Fibroblast of skin of right biceps (primary cell): ENCODE measurements at regions not wholly inside any gene's neighbourhood (a gene's known extent, or its start where the extent isn't known, plus 50 kb on each side); places are given as distances from the start of the nearest gene placed in this dataset.

Experiments
- DNase-seq: peaks from one replicate; pipeline ENCODE4 v3.0.0-alpha.2; 2013

DNA sequence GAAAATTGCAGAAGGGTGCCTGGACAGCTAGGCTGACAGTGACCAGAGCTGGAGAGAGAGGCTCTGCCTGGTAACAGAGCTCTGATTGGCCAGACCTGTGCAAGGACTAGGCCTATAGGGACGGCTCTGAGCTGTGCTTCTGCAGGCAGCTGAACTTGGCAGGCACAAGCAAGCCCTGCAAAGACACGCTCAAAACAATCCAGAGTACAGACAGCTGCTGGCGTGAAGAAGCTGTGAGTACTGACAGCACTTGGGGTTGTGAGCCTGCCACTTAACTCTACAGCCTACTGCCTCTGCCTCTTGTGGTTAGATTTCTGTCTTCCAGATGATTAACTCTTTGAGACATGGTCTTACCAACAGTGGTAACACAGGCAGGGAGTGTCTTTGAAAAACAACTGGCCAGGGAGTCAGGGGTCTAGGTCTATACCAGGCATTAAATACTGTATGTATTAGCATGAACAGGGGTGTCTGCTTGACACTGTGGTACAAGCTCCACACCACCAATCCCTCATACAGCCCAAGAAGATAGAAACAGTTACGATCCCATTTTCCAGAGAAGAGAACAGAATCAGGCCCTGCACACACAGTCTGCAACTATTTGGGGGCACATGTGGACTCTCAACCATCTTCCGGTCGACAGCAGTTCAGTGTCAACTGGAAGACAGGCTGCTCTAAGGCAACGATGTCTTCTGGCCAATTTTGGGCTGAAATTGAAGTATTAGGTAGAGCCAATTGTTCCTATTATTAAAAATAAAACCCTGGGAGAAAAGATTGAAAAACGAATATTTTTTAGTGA, 568.4 kb downstream of the TNS1 start:
- DNase-seq = peak; percentile 95

DNA sequence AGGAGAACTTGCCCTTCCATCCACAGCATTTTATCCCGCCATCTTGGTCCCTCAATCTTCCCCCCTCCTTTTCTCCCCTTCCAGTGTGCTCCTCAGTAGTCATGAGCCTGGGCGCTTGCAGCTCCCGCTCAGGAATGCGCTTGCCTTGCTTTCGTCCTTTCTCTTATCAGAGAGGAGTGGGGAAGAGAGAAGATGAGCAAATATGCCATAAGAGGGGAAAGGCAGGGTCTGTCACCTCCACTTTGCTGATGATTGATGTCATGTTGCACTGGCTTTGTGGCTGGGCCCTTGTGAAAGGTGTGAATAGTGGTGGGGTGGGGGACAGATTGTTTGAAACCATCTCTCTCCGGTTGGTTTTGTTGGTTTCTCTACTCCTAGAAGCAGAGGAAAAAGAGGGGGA, 569.3 kb downstream of the TNS1 start:
- peak; percentile 43 for DNase-seq

DNA sequence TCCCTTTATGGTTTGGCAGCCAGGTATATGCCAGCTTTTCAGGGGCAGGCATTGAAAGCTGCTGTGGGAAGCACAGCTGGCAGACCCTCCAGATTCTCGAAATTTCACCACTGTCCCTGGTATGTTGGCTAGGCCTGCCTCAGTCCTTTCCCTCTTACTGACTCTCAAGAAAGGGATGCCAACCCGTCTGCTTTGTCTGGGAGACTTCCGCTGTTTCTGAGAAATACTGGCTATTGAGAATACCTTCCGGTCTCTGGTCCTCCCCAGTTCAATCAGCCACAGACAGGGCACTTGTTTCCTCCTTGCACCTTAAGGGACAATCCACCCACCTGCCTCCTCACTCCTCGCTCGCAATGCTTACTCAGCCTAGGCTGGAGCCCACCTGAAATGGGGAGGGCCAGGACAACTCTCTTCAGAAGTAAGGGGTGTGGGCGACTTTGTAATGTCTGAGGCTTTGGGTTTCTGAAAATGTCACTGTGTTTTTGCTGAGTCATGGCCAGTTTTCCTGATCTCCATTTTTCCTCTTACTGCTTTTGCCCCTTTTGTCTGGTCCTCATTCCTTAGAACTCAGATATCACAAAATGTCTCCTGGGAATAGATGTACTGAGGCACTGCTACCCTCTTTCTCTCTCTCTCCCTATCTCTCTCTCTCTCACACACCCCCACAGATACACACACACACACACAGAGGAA, 571.1 kb downstream of the TNS1 start:
- DNase-seq = no peak

DNA sequence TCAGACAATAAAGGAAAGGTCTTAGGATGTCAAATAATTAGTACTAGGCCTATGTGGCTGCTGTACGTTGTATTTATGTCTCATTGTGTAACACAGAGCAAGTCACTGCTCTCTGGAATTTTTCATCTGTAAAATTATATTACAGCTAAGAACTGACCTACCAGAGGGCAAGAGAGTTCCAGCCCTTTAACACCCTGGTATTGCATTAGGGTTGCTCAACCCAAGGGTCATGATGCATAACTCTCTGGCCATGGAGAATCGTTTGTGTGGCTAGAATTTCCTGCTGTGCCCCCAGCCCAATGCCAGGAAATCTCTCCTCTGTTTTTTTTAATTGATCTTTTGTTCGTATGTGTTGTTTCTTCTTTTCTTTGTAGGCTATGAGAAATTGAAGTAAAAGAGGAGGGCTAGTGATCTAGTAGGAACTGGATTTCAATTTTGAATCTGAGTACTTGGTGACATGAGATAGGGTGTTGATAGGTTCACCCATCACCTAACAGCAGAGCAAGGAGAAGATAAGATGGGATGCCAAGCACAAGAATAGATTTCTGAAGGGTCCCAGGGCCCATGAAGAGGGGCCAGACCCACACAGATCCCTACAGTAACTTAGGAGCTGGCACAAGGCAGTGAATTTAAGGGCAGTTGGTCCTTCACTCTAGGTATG, 571.2 kb upstream of the TNP1 start:
- no peak for DNase-seq

DNA sequence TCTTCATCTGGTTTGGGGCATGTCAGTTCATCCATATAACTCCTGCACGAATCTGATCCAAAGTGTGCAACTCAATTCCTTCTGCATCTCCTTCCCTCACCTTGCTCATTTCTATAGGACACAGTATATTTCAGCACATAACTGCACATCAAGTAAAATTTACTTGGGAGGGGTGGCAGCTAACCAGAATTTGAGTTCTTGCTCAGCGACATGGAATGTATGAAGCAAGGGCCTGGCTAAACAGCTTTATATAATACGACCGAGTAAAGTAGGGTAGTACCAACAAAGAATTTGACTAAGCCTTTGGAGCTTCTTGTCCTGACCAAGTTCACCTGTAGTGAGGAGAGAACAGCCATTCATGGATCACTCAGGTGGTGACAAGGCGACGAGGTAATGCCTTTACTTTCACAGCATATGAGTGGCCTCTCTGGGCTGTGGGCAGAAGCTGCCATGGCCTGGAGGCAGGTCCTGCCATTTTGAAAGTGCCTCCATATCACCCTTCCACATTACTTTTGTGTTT, 570.2 kb upstream of the TNP1 start:
- peak; percentile 47 for DNase-seq

DNA sequence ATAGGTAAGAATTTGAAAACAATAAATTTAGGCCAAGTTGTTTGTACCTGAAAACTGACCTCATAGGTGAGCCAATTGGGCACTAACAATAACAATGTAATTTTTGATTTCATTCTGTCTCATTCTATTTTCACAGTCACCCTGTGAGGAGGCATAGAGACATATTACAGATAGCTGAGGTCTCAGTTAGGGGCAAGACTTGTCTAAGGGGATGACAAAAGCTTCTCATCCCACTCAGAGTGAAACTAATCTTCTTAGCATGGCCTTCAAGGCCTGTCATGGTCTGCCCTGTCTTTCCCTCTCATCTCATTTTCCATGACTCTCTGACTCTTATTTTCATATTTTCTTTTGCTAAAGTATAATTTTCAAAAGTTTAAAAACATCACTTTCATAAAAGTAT, 562.0 kb upstream of the TNP1 start:
- DNase-seq = no peak

DNA sequence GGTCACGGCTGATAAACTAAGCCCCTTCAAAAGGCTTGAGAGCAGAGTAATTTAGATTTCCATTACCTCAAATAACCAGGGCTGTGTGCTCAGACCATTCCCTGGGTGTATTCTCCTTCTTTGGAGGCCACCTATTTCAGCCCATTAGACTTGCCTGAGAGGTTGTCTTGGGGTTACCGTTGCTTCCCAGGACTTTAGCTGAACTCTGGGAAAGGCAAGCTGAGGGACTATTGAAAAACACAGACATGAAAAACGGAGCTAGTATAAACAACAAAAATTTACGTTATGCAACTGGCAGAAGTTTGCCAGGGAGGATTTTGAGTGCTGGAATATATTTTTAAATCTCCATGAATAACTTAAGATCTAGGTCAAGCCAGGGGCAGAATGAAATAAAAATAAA, 561.0 kb upstream of the TNP1 start:
- no peak for DNase-seq

DNA sequence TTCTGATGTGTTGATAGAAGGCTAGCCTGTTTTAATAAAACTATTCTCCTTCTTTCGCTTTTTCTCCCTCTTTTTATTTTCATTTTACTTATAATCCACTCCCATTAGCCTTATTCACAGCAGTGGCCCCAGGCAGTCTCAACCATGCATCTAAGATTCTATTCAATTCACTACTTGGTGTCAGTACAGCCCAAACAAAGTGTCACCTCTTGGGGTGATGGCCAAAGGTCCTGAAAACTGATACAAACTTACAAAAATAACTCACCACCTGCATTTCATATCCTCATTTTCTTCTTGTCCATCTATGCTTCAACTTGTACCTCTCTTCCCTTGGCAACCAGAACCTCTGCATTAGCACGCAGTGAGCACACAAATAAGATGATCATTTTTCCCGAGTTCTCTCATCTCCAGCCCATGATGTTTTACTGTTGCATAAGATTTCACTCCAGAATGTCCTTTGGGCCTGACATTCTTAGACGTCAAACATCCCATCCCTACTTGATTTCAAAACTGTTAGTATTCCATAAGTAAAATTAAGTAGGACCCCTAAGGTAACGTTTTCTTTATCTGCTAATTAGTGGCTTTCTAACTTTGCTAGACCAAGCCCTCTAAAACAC, 559.3 kb upstream of the TNP1 start:
- no peak for DNase-seq

DNA sequence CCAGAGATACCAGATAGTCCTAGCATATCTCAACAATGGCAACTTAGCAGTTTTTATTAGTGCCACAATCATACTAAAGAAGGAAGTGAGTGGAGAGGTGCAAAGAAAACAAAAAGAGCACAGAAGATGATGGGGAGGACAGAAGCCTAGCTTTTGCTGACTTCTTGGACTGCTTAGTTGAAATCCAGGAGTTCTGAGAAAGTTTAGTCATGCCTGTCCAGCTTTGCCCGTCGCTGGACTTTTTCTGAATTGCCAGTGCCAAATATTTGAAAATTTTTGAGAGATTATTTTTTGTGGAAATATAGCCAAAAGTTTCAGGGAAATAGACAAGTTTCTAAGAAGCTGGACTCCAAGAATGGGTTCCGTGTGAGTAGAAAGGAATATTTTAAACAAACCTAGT, 558.7 kb upstream of the TNP1 start:
- no peak for DNase-seq

DNA sequence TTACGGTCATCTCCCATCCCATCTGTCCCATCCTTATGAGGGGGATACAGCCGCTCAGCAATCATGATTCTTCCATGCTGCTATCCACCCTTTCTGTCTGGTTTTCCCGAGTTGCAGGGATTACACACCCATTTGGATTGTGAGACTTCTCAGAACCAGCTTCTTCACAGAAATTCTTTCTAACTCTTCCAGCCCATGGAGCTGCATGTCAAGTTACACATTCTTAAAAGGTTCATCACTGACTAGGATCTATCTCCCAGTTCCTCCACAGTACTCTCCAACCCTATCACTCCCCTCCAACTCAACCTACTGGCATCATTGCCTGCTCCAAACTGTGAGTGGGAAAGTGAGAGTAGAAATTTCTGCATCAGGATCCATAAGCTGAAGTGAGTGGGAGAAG, 558.2 kb upstream of the TNP1 start:
- peak; percentile 90 for DNase-seq

DNA sequence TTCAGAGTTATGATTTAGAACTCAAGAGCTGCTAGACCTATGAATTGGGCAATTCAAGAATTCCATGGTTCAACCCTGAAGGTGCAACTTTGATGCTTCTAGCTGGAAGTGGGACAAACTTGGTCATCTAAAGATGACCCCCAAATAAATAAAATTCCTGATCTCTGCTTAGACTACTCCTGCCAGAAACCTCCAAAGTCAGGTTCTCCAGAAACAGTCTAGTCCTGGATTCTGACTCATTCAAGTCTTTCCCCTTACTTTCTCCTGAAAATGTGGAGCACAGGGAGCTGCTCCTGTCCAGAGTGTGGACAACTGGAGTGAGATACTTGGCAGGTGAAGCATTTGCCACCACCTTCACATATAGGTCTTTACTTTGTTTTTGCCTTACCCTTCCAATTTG, 557.7 kb upstream of the TNP1 start:
- peak; percentile 53 for DNase-seq

DNA sequence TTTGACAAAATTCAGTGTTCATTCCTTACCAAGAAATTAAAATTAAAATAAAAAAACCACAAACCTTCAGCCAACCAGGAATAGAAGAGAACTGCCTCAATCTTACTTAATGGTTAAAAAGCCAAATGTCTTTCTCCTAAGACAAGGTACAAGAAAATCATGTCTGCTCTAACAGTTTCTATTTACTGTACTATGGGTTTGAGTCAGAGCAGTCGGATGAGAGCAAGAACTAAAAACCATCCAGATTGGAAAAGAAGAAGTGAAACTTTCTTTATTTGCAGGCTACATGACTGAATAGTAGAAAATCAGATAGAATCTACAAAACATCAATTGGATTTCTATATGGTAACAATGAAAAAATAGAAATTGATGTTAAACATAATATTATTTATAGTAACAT, 555.5 kb upstream of the TNP1 start:
- DNase-seq = no peak

DNA sequence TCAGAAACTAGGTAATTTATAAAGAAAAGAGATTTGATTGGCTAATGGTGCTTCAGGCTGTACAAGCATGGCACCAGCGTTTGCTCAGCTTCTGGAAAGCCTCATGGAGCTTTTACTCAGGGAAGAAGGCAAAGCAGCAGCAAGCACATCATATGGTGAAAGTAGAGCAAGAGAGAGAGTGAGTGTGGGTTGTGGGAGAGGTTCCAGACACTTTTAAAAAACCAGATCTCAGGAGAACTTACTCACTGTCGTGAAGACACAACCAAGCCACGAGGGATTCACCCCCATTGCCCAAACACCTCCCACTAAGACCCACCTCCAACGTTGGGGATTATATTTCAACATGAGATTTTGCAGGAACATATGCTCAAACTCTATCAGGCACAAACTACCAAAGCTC, 554.6 kb upstream of the TNP1 start:
- DNase-seq = no peak

DNA sequence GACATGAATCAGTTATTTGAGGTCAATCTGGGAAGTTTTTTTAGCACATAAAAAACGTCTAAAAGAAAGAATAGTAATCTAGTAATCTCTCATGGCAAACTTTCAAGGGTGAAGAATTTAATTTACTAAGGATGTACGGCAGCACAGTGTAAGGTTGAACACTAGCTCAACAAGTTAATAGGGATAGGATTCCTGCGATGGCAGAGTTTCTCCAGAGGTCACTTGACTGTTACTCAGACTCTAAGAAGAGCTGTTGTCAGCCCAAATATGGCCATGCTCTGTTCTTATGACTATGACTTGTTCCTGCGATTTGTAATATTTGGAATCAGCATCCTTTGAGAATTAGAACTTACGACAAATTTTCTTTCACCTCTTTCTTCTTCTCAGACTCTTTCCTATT, 553.3 kb upstream of the TNP1 start:
- peak; percentile 75 for DNase-seq

DNA sequence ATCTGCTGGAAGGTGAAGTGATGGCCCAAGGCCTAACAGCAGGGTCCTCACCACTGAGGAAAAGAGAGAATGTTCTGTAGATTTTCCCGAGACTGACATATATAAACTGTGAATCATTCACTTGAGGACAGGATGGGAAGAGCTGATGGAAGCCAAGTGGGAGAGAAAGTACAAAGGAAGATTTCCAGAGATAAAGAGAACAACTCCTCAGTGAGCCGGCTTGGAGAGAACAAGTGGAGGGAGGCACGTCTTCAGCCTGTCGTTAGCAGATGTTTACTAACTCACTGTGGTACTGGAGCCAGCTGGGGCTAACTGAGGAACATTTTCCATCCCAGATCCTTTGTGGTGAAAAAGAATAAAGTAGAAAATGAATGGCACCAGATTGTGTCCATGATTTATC, 552.9 kb upstream of the TNP1 start:
- DNase-seq = peak; percentile 84

DNA sequence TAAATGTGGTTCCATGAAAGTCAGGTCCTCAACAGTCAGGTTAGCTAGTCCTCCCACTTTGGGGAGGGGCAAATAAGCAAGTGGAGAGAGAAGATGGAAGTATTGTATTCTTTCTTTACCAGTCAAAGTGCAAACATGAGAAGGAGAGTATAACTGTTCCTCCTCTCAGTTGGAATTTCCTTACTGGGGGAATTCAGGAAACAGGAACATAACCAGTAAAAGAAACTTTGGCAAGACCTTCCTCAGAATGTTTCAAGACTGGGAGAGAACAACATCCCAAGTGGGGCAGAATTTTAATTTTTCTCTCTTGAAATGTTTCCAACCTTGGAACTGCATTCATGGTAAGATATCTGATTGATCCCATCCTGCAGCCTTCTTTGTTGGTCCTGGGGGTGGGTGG, 552.4 kb upstream of the TNP1 start:
- DNase-seq = no peak

DNA sequence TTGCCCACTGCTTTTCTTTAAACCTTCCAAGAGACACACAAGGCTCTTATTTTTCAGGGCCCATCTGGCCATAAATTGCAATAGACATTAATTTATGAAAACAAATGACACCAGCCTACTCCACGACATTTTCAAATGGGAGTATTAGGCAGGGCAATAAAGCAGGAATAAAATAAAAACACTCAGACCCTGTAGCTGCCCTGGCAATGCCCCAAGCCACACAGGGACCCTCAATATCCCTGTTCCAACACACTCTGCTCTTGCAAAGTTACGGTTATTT, 550.8 kb upstream of the TNP1 start:
- DNase-seq = no peak

DNA sequence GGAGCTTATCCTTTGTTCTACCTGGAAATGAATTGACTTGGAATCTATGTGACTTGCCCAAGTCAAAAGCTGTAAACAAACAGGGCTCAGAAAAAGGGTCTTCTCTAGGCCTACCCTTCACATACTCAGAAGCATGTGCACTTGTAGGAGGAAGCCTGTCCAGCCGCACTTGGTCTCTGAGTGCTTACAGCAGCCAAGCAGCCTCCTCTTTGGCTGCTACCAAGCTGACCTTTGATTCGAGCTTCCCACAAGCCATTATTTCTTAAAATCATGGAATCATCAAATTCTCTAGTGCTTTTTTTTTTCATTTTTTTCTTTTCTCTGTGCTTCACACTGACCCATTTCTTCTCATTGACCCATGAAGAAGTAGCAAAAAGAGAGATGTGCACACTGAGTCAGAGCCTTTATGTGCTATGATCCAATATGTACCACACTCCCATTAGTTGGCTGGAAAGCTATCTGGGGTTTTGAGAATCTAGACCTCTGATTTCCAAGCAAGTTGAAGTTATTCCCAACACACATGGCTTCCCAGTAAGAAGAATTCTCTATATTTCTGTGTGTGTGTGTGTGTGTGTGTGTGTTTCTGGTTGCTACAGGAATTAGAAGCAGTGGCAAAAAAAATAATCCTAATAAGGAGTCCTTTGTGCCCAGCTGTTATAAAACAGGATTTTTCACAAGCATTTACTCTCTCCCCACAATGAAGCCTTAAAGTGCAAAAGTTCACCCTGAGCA, 550.3 kb upstream of the TNP1 start:
- no peak for DNase-seq

DNA sequence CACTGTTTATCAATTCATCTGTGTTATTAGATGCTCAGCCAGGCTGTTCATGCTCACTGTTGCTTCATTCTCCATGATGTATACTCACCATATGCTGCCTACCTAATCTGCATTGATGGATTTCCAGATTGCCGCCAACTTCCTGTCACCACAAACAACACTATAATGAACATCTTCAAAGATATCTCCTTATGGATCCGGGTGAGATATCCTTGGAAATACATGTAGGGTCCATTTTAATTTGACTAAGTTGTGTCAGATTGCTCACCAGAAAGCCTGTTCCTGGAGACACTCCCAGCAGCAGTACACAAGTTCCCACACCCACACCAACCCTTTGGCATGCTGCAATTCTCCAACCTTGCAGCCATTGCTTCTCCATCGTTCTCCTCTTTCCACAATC, 547.5 kb upstream of the TNP1 start:
- peak; percentile 50 for DNase-seq

DNA sequence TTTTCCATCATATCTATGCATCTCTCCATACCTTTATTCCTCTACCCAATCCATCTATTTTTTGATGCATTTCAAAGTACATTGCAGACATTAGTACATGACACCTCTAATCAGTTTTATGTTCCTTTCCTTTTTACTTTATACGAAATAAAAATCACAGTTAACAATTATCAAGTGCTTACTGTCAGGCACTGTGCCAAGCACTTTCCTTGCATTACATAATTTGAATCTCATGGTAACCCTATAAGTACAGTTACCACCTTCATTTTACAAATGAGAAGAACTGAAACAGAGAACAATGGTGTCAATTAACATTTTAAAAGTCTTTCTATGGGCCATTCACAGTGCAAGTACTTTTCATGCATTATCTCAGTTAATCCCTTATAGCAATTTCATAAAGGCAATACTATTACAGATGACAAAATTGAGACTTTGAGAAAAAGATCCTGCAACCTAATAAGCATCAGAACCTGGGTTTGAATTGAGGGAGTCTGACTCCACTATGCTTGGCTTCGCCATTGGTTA, 544.4 kb upstream of the TNP1 start:
- no peak for DNase-seq

DNA sequence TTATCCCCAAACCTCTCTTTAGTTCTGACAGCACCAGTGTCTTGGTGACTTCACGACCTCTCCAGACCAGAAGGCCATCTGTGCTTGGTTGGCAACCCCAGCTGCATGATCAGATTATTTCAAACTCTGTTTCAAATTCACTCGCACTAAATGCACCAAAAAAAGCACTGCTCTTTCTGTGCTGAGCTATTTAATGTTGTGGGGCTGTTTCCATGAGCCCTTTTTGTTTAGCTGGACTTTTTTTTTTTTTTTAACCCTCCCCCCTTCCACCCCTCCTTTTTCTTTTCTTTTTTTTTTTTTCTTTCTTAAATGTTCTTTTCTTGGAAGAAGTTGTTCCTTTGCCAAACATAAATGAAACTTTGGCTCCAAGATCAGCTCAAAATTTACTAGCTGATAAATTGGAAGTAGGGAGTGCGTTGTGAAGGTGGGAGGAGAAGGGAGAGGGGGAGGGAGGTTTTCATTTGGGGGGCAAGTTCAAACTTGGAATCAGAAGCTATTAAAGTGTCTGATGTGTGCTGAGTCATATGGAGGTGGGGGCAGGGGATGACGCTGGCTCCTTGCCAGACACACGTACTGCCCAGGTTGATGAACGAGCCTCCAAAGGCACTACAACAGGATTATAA, 543.0 kb upstream of the TNP1 start:
- DNase-seq = peak; percentile 53

DNA sequence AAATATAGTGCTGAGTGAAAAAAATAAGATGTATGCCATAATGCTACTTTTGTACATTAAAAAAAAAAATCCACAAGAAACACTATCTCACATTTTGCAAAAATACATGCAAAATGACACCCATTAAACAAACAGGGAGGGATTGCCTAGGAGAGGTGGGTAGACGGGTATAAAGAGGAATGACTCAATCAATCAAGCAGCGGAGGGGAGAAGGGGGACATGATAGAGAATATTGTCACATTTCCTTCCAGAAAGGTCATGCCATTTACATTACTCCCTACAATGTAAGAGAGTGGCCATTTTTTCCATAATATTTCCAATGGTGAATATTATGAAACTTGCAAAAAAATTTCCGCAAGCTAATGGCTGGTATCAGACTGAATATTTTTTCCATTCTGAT, 542.3 kb upstream of the TNP1 start:
- DNase-seq = no peak
